GM12864 (cell line): ENCODE measurements at regions not wholly inside any gene's neighbourhood (a gene's known extent, or its start where the extent isn't known, plus 50 kb on each side); places are given as distances from the start of the nearest gene placed in this dataset.
"Not testable (repeated sequence)": the region's sequence is repeated elsewhere in the genome, so short reads cannot be mapped to it uniquely, and the experiment has no call there.

Experiments used
- DNase-seq: peaks from one replicate; pipeline ENCODE4 v3.0.0-alpha.2; 2011; ENCODE audit warnings: low read depth
- H3K4me3 ChIP-seq: 2 replicates; pipeline ENCODE4 v1.5.1; 2011; ENCODE audit warnings: mild to moderate bottlenecking, low read depth, low read length, control low read depth
- TF ChIP-seq, protein P1 (sequence below): IDR thresholded peaks from 2 replicates; pipeline ENCODE4 v1.5.1; 2011; ENCODE audit warnings: low read depth, mild to moderate bottlenecking, moderate library complexity, low read length, control low read depth, inconsistent platforms; ENCODE audit errors: missing control alignments

DNA sequence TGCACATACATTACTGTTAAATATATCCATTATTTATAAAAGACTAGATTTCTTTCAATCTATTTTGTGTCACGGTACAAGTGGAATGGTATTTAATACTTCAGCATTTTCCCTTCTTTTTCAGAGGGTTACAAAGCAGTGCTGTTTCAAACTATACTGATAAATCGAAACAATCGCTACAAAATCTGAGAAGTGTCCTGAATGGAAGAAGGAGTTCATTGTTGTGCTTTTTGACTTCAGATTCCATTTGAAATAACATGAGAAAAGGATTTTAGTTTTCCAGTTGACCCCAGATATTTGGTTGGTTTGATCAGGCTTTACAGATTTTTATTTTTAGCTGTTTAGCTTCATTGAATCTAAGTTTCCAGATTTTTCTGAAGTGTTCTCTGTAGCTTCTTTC, 292.1 kb upstream of the ANKRD50 start:
- TF ChIP-seq, protein P1, sequence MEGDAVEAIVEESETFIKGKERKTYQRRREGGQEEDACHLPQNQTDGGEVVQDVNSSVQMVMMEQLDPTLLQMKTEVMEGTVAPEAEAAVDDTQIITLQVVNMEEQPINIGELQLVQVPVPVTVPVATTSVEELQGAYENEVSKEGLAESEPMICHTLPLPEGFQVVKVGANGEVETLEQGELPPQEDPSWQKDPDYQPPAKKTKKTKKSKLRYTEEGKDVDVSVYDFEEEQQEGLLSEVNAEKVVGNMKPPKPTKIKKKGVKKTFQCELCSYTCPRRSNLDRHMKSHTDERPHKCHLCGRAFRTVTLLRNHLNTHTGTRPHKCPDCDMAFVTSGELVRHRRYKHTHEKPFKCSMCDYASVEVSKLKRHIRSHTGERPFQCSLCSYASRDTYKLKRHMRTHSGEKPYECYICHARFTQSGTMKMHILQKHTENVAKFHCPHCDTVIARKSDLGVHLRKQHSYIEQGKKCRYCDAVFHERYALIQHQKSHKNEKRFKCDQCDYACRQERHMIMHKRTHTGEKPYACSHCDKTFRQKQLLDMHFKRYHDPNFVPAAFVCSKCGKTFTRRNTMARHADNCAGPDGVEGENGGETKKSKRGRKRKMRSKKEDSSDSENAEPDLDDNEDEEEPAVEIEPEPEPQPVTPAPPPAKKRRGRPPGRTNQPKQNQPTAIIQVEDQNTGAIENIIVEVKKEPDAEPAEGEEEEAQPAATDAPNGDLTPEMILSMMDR = no peak
- H3K4me3 ChIP-seq = no peak overlapping the region
- no peak for DNase-seq

DNA sequence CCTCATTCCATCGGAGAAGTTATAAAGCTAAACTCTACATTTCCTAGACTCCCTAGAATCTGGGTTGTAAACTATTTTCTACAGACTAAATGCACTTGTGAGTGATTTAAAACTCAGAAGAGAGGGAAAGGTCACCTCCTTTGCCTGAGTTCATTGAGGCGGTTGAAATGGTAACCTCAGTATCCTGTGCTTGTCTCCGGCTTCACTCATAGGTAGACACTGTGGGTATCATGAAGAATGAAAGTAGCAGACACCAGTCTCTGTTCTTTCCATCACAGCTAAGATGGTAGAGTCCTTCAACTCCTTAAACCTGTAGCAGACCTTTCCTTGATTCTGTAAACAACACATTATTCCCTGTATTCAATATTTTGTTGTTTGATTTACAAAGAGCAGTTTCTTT, 291.3 kb upstream of the ANKRD50 start:
- TF ChIP-seq, protein P1 = no peak
- H3K4me3 ChIP-seq = no peak overlapping the region
- DNase-seq = no peak

DNA sequence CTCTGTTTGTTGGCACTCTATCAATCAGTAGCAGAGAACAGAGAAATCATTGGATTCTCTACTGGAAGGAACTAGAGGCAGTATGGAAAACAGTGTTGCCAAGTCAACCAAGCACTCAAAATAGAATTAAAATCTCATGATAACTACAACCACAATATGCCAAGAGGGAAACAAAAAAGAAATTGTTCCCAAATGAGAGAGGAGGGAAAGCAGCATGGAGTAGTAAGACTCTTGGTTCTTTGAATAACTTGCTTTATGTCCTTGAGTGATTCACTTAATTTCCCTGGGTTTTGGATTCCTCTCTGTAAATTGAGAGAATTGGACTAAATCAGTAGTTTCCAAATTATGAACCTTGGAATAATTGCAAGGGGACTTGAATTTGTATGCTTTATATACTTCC, 285.5 kb upstream of the ANKRD50 start:
- no peak overlapping the region for H3K4me3 ChIP-seq
- no peak for DNase-seq
- TF ChIP-seq, protein P1 = no peak

DNA sequence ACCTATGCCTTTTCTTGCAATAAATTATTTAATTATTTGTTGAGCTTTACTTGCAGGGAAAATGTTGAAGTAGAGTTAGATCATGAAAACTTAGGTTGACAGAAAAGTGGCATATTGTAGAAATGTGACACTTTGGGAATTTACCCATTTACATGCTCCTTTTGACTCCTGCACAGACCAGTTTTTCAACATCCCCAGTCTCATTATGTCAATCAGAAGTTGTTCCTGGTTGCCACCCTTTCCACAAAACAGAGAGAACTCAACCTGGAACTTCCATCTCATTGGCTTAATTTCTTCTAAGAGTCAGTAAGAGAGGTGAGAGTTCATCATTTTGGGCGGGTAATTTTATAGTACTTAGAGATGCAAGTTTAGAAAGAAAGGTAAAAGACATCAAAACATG, 284.6 kb upstream of the ANKRD50 start:
- no peak overlapping the region for H3K4me3 ChIP-seq
- TF ChIP-seq, protein P1 = no peak
- DNase-seq = no peak

DNA sequence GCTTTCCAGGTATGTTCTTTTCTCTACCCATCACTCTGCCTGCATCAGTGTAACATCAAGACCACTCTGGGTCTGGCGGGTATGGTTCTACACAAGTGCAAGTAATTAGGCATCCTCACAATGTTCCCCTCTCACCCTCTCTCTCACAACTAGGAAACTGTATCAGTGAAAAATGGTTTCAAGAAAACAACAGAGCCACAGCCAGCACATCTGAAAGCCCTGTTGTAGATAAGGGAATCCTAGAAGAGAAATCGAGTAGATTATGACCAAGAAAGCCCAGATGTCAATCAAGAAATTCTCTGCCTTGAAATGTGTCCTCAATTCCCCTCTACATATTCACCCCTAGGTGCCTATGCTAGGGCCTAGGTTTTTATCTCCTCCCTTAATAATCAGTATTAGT, 281.3 kb upstream of the ANKRD50 start:
- TF ChIP-seq, protein P1 = no peak
- DNase-seq = no peak
- no peak overlapping the region for H3K4me3 ChIP-seq

DNA sequence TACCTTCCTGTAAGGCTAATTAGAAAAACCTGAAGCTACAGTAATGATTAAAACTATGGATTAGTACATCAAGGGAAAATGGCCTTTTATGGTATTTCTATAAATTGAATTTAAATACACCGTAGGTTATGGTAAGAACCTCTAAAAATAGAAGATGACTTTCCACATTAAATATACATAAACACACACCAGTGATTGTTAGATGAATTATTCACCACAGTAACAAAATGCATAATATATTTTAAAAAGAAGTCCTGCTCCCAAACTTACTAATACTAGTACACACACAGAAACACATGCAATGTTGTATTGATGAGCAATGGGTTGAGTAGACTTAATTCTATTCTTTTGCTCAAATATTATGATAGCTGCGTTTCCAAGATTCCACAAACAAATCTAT, 277.9 kb upstream of the ANKRD50 start:
- DNase-seq = no peak
- TF ChIP-seq, protein P1 = no peak
- no peak overlapping the region for H3K4me3 ChIP-seq

DNA sequence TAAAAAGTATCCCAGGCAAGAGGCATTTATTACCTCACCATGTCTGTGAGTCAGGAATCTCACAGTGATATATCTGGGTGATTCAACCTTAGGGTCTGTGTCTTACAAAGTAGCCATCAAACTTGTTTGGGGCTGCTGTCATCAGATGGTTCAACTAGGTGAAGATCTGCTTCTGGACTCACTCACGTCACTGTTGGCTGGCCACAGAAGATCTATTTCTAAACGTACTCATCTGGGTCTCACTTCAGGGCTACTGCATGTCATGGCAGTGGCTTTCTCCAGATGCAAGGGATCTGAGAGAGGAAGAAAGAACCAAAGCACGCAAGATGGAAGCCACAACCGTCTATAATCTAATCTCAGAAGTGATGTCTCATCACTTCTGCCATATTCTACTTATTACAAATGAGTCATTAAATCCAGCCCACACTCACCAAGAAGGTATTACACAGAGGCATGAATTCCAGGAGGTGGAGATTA, 267.8 kb upstream of the ANKRD50 start:
- DNase-seq = no peak
- TF ChIP-seq, protein P1 = no peak
- no peak overlapping the region for H3K4me3 ChIP-seq

DNA sequence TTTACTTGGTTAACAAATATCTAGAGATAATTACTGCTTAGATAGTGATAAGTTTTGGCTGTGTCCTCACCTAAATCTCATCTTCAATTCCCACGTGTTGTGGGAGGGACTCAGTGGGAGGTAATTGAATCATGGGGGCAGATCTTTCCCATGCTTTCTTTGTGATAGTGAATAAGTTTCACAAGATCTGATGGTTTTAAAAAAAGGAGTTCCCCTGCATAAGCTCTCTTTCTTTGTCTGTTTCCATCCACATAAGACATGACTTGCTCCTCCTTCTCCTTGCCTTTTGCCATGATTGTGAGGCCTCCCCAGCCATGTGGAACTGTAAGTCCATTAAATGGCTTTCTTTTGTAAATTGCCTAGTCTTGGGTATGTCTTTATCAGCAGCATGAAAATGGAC, 266.0 kb upstream of the ANKRD50 start:
- not testable (repeated sequence) for H3K4me3 ChIP-seq, DNase-seq
